ENCODE measurements at regions not wholly inside any gene's neighbourhood (a gene's known extent, or its start where the extent isn't known, plus 50 kb on each side); places are given as distances from the start of the nearest gene placed in this dataset.

- Histone ChIP-seq H3K4me3 (ENCODE audit: insufficient read depth in 1 of 2, low read depth in 1 of 2, low read length in 2 of 2) (no peak overlapping the region), H2BK120ac (ENCODE audit: low read depth, low read length) (no peak overlapping the region), H3K14ac (ENCODE audit: low read length in 2 of 2) (no peak overlapping the region), H3K9ac (ENCODE audit: low read length) (no peak overlapping the region), H3K4ac (ENCODE audit: low read depth in 1 of 2, low read length in 2 of 2) (no peak overlapping the region), H2AK5ac (ENCODE audit: low read length, severe bottlenecking) (no peak overlapping the region), H3K36me3 (ENCODE audit: control insufficient read depth in 1 of 2, insufficient read depth in 2 of 2, low read depth in 1 of 2, low read length in 2 of 2) (no peaks in the 10 kb centered on the region), H2BK5ac (ENCODE audit: low read depth, low read length, poor library complexity, severe bottlenecking) (no peak overlapping the region), H4K91ac (ENCODE audit: low read length) (no peak overlapping the region), H3K4me2 (ENCODE audit: low read length, poor library complexity, severe bottlenecking) (no peak overlapping the region), H3K4me1 (ENCODE audit: control insufficient read depth, insufficient read depth, low read depth, low read length) (no peaks in the 10 kb centered on the region), H3K79me1 (replicated peaks; ENCODE audit: low read length, poor library complexity, severe bottlenecking) (no peaks in the 10 kb centered on the region), H4K8ac (ENCODE audit: low read length) (no peak overlapping the region), H3K23ac (ENCODE audit: low read length in 2 of 2) (no peak overlapping the region), H2BK15ac (ENCODE audit: low read depth, poor library complexity, severe bottlenecking) (no peak overlapping the region), H2BK12ac (ENCODE audit: low read length in 2 of 2) (no peak overlapping the region), H2AFZ (ENCODE audit: low read depth, low read length) (no peak overlapping the region), H3K27me3 (ENCODE audit: control insufficient read depth in 1 of 2, insufficient read depth in 1 of 2, low read length in 2 of 2) (no peaks in the 10 kb centered on the region), H3K9me3 (ENCODE audit: control insufficient read depth, low read length) (no peaks in the 10 kb centered on the region), H3K18ac (ENCODE audit: low read depth in 1 of 2, low read length in 2 of 2) (no peak overlapping the region), H3K27ac (ENCODE audit: low read length, poor library complexity, severe bottlenecking) (no peak overlapping the region)
- DNase-seq: peak; percentile 52
- 77% methylated on average over 4 of the region's 5 CpGs for WGBS
Observed at GRCh38 chr5:165495829-165496380, 1990.5 kb downstream of the MAT2B start.

GRCh38 chr5:165497707-165498106, 1992.3 kb downstream of the MAT2B start:
- Histone ChIP-seq H3K27me3 (ENCODE audit: control insufficient read depth in 1 of 2, insufficient read depth in 1 of 2, low read length in 2 of 2) (no peaks in the 10 kb centered on the region), H3K9ac (ENCODE audit: low read length) (peak overlapping the region; percentile 46), H3K4me3 (ENCODE audit: insufficient read depth in 1 of 2, low read depth in 1 of 2, low read length in 2 of 2) (peak overlapping the region in 1 of 2 experiments; percentile 60), H4K91ac (ENCODE audit: low read length) (no peak overlapping the region), H3K14ac (ENCODE audit: low read length in 2 of 2) (no peak overlapping the region), H3K4me1 (ENCODE audit: control insufficient read depth, insufficient read depth, low read depth, low read length) (no peaks in the 10 kb centered on the region), H3K23ac (ENCODE audit: low read length in 2 of 2) (no peak overlapping the region), H3K4ac (ENCODE audit: low read depth in 1 of 2, low read length in 2 of 2) (no peak overlapping the region), H2BK120ac (ENCODE audit: low read depth, low read length) (no peak overlapping the region), H3K36me3 (ENCODE audit: control insufficient read depth in 1 of 2, insufficient read depth in 2 of 2, low read depth in 1 of 2, low read length in 2 of 2) (no peaks in the 10 kb centered on the region), H3K79me1 (replicated peaks; ENCODE audit: low read length, poor library complexity, severe bottlenecking) (no peaks in the 10 kb centered on the region), H2BK12ac (ENCODE audit: low read length in 2 of 2) (no peak overlapping the region), H3K4me2 (ENCODE audit: low read length, poor library complexity, severe bottlenecking) (no peak overlapping the region), H2BK15ac (ENCODE audit: low read depth, poor library complexity, severe bottlenecking) (no peak overlapping the region), H2AK5ac (ENCODE audit: low read length, severe bottlenecking) (no peak overlapping the region), H3K27ac (ENCODE audit: low read length, poor library complexity, severe bottlenecking) (no peak overlapping the region), H3K9me3 (ENCODE audit: control insufficient read depth, low read length) (no peaks in the 10 kb centered on the region), H4K8ac (ENCODE audit: low read length) (no peak overlapping the region), H2BK5ac (ENCODE audit: low read depth, low read length, poor library complexity, severe bottlenecking) (no peak overlapping the region), H2AFZ (ENCODE audit: low read depth, low read length) (no peak overlapping the region), H3K18ac (ENCODE audit: low read depth in 1 of 2, low read length in 2 of 2) (no peak overlapping the region)
- WGBS: 84% methylated on average over 4 of the region's 5 CpGs
- DNase-seq: no peak

GRCh38 chr5:165502893-165503691, 1997.7 kb downstream of the MAT2B start:
- no peaks in the 10 kb centered on the region for H3K27me3 ChIP-seq (ENCODE audit: control insufficient read depth in 1 of 2, insufficient read depth in 1 of 2, low read length in 2 of 2)
- H3K36me3 ChIP-seq (ENCODE audit: control insufficient read depth in 1 of 2, insufficient read depth in 2 of 2, low read depth in 1 of 2, low read length in 2 of 2): no peaks in the 10 kb centered on the region
- no peak overlapping the region for H3K18ac ChIP-seq (ENCODE audit: low read depth in 1 of 2, low read length in 2 of 2)
- H2AFZ ChIP-seq (ENCODE audit: low read depth, low read length): no peak overlapping the region
- no peak overlapping the region for H2BK5ac ChIP-seq (ENCODE audit: low read depth, low read length, poor library complexity, severe bottlenecking)
- no peak overlapping the region for H2BK12ac ChIP-seq (ENCODE audit: low read length in 2 of 2)
- no peak overlapping the region for H3K14ac ChIP-seq (ENCODE audit: low read length in 2 of 2)
- peak overlapping the region in 1 of 2 experiments; percentile 70 for H3K4me3 ChIP-seq (ENCODE audit: insufficient read depth in 1 of 2, low read depth in 1 of 2, low read length in 2 of 2)
- H3K23ac ChIP-seq (ENCODE audit: low read length in 2 of 2): no peak overlapping the region
- H3K9ac ChIP-seq (ENCODE audit: low read length): peak overlapping the region; percentile 68
- no peak overlapping the region for H2BK15ac ChIP-seq (ENCODE audit: low read depth, poor library complexity, severe bottlenecking)
- no peak overlapping the region for H2AK5ac ChIP-seq (ENCODE audit: low read length, severe bottlenecking)
- no peak overlapping the region for H4K8ac ChIP-seq (ENCODE audit: low read length)
- H4K91ac ChIP-seq (ENCODE audit: low read length): no peak overlapping the region
- WGBS: 83% methylated on average over 8 of the region's 11 CpGs
- no peaks in the 10 kb centered on the region for H3K4me1 ChIP-seq (ENCODE audit: control insufficient read depth, insufficient read depth, low read depth, low read length)
- H3K4me2 ChIP-seq (ENCODE audit: low read length, poor library complexity, severe bottlenecking): no peak overlapping the region
- H2BK120ac ChIP-seq (ENCODE audit: low read depth, low read length): no peak overlapping the region
- H3K27ac ChIP-seq (ENCODE audit: low read length, poor library complexity, severe bottlenecking): no peak overlapping the region
- peak; percentile 25 for DNase-seq
- H3K9me3 ChIP-seq (ENCODE audit: control insufficient read depth, low read length): peaks cover 23% of the 10 kb centered on the region
- H3K4ac ChIP-seq (ENCODE audit: low read depth in 1 of 2, low read length in 2 of 2): no peak overlapping the region
- no peaks in the 10 kb centered on the region for H3K79me1 ChIP-seq (replicated peaks; ENCODE audit: low read length, poor library complexity, severe bottlenecking)

- H2BK5ac ChIP-seq (ENCODE audit: low read depth, low read length, poor library complexity, severe bottlenecking): no peak overlapping the region
- no peak overlapping the region for H3K4ac ChIP-seq (ENCODE audit: low read depth in 1 of 2, low read length in 2 of 2)
Observed at GRCh38 chr5:165504674-165505073, 1999.3 kb downstream of the MAT2B start.

More at GRCh38 chr5:165504674-165505073, 1999.3 kb downstream of the MAT2B start:
- Histone ChIP-seq H2BK12ac (ENCODE audit: low read length in 2 of 2) (no peak overlapping the region), H3K36me3 (ENCODE audit: control insufficient read depth in 1 of 2, insufficient read depth in 2 of 2, low read depth in 1 of 2, low read length in 2 of 2) (no peaks in the 10 kb centered on the region), H3K4me3 (ENCODE audit: insufficient read depth in 1 of 2, low read depth in 1 of 2, low read length in 2 of 2) (no peak overlapping the region), H3K9ac (ENCODE audit: low read length) (no peak overlapping the region), H3K4me2 (ENCODE audit: low read length, poor library complexity, severe bottlenecking) (no peak overlapping the region), H3K14ac (ENCODE audit: low read length in 2 of 2) (no peak overlapping the region), H2BK15ac (ENCODE audit: low read depth, poor library complexity, severe bottlenecking) (no peak overlapping the region), H4K8ac (ENCODE audit: low read length) (no peak overlapping the region), H3K9me3 (ENCODE audit: control insufficient read depth, low read length) (peaks cover 38% of the 10 kb centered on the region), H3K18ac (ENCODE audit: low read depth in 1 of 2, low read length in 2 of 2) (no peak overlapping the region), H2BK120ac (ENCODE audit: low read depth, low read length) (no peak overlapping the region), H3K27ac (ENCODE audit: low read length, poor library complexity, severe bottlenecking) (no peak overlapping the region), H2AK5ac (ENCODE audit: low read length, severe bottlenecking) (no peak overlapping the region), H3K79me1 (replicated peaks; ENCODE audit: low read length, poor library complexity, severe bottlenecking) (no peaks in the 10 kb centered on the region), H3K4me1 (ENCODE audit: control insufficient read depth, insufficient read depth, low read depth, low read length) (no peaks in the 10 kb centered on the region), H3K27me3 (ENCODE audit: control insufficient read depth in 1 of 2, insufficient read depth in 1 of 2, low read length in 2 of 2) (no peaks in the 10 kb centered on the region), H2AFZ (ENCODE audit: low read depth, low read length) (no peak overlapping the region), H4K91ac (ENCODE audit: low read length) (no peak overlapping the region), H3K23ac (ENCODE audit: low read length in 2 of 2) (no peak overlapping the region)
- WGBS: 80% methylated on average over 1 of the region's 1 CpG
- no peak for DNase-seq
